Heart right ventricle (tissue), 16 donors: ENCODE measurements at regions not wholly inside any gene's neighbourhood (a gene's known extent, or its start where the extent isn't known, plus 50 kb on each side); places are given as distances from the start of the nearest gene placed in this dataset.

Experiments
- ATAC-seq, 8 donors: fragments of 200-7000 bp; cut with Tn5 transposase; one replicate each; pipeline ENCODE4 v1.9.1; 2020; ENCODE audit warnings: mild to moderate bottlenecking in 8 of 8, moderate library complexity in 8 of 8, moderate number of reproducible peaks in 1 of 8
- DNase-seq, 2 donors: peaks; one replicate each; pipeline ENCODE4 v3.0.0-alpha.2; 2020
- H3K27ac ChIP-seq, 10 donors: fragments of 200-600 bp; sonication (generic) in 2 of 10; one replicate each; pipeline versions ENCODE4 v1.5.0 to v1.8.0; 2020 to 2022; ENCODE audit warnings: mild to moderate bottlenecking in 3 of 10
- H3K27me3 ChIP-seq, 7 donors: fragments of 200-600 bp; one replicate each; pipeline ENCODE4 v1.8.0; 2021 to 2022; ENCODE audit warnings: mild to moderate bottlenecking in 2 of 7
- H3K36me3 ChIP-seq, 9 donors: fragments of 200-600 bp; sonication (generic) in 1 of 9; one replicate each; pipeline versions ENCODE4 v1.5.0 to v1.8.0; 2020 to 2022; ENCODE audit warnings: mild to moderate bottlenecking in 2 of 9
- H3K4me1 ChIP-seq, 9 donors: fragments of 200-600 bp; sonication (generic) in 1 of 9; one replicate each; pipeline versions ENCODE4 v1.5.0 to v1.8.0; 2020 to 2022; ENCODE audit warnings: mild to moderate bottlenecking in 4 of 9
- H3K4me3 ChIP-seq, 10 donors: fragments of 200-600 bp; sonication (generic) in 2 of 10; one replicate each; pipeline versions ENCODE4 v1.5.0 to v1.8.0; 2020 to 2022; ENCODE audit warnings: mild to moderate bottlenecking in 7 of 10, moderate library complexity in 2 of 10
- H3K9me3 ChIP-seq, 11 donors: fragments of 200-600 bp in 10 of 11; sonication (generic) in 2 of 11; one replicate each; pipeline versions ENCODE4 v1.5.0 to v1.8.0; 2013 to 2022; ENCODE audit warnings: mild to moderate bottlenecking in 2 of 11, control low read depth in 1 of 11, moderate library complexity in 1 of 11
- CTCF ChIP-seq, 9 donors: fragments of 200-600 bp; sonication (generic) in 2 of 9; IDR thresholded peaks; one replicate each; pipeline versions ENCODE4 v1.5.0 to v1.8.0; 2021 to 2022; ENCODE audit warnings: antibody characterized with exemption in 9 of 9, mild to moderate bottlenecking in 5 of 9, moderate library complexity in 1 of 9
- WGBS, 2 donors: extraction: QIAGEN DNeasy Blood & Tissue Kit; methylation state at CpG; one replicate each; pipeline ENCODE4 v1.1.7; 2013; ENCODE audit warnings: inconsistent platforms in 1 of 2; 5-methylcytosine and 5-hydroxymethylcytosine counted together
- intact Hi-C, 10 donors: fragments of 100-400 bp; cut with DNase I; formaldehyde crosslinking; loops; one replicate each; pipeline versions ENCODE4 v1.11.1 to v1.14.2; 2022
- donor health status: Arrhythmogenic right ventricular cardiomyopathy.
- donor health status: ischemic (EF 13 %, LVEDD 7.1; RV severe dilation, severe dysfunction).
- donor health status: healthy with polysubstance abuse.
- donor health status: DM: no; HTN: yes; CAD: no.
- donor health status: DM: no; HTN: no; CAD: no.
- donor health status: ischemic (EF 25% LVEDD 6.9; RV normal size, moderate dysfunction).
- donor health status: ischemic (EF 25% LVEDD 5.7; RV mildly dilated, moderate dysfunction).
- donor health status: healthy.
- donor health status: DM: yes; HTN: yes; CAD: no.
- donor health status: Ischemic cardiomyopathy.
- donor health status: ischemic (EF 35%, LVEDD 5.7; RV mildly dilated, moderate dysfunction).
- donor health status: nonischemic (EF 11% LVEDD 7.7; RV severe dilation, severe dysfunction).
- donor health status: DM: yes; HTN: yes; CAD: no.
- donor health status: PGD.
- donor health status: ischemic (EF 29% LVEDD 5.4; RV normal size, mild dysfunction).
- donor health status: nonischemic (EF 23%, LVEDD 6.1; RV moderate dilation, normal function).

DNA sequence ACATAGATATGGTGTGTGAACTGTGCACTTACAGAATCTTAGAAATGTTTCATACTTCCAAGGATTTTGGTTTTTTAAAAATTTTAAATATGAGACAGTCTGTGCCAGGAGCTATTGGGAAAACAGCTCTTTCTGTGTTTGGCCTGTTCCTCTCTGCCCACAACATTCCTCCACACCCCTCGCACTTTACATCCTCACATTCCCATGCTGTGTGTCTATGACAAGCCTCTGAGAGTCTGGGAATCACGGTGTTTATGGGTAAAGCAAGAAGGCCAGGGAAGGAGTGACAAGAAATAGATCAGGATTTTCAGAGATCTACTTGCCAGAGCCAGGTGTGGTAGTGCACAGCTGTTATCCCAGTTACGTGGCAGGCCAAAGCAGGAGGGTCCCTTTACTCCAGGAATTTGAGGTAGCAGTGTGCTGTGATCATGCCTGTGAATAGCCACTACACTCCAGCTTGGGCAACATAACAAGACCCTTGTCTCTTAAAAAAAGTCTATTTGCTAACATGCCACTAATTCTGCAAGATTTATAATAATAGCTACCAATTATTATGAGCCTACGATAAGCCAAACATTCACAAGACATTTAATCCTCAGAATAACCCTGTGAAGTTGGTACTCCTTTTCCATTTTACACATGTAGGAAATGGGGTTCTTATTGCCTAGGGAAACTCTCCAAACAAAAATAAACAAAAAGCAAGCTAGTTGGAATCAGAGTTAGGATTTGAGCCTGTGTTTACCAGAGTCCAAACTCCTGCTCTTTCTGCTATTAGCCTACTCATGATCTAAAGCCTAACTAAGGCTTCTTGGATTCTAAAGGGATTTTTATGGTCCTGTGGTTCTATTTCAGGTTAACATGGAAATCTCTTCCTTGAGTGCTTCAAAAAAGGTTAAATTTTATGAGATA is 168.3 kb upstream of the SP8 start:
- TF ChIP-seq CTCF (IDR thresholded peaks at IDR 0.05), result no peak
- Histone ChIP-seq H3K27me3 (no peaks in the 10 kb centered on the region), H3K4me1 (no peaks in the 10 kb centered on the region), H3K36me3 (no peaks in the 10 kb centered on the region), H3K9me3 (peaks cover 0 to under 1% (median 0%) of the 10 kb centered on the region in 11 donors), H3K27ac (no peak overlapping the region), H3K4me3 (no peak overlapping the region)
- no peak for DNase-seq
- no peak for ATAC-seq
- intact Hi-C loops, result no loop called here
- WGBS, 2 donors, result 58 to 62% methylated on average over 4 of the region's 4 CpGs

GRCh38 chr7:20958572-20958971 is 171.9 kb upstream of the SP8 start:
- no peak for TF ChIP-seq CTCF (IDR thresholded peaks at IDR 0.05)
- H3K4me3 ChIP-seq, result no peak overlapping the region
- no peak for ATAC-seq

DNA sequence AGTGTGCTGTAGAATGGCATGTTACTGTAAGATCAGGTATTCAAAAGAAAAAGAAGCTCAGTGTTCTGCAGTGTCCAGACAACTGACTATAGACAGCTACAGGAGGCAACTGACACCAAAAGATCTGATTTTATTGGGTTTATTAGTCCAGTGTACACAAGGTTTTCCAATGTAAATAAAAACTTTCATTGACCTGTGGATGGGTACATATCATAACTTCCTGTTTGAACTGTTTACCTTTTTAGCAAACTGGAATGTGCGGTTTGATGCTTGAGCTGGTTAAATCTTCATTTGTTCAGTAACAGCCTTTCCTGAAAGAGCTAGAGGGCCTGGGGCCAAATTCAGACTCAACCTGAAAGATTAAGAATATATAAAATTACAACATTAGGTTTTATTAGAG is 172.6 kb upstream of the SP8 start:
- H3K27me3 ChIP-seq, result no peaks in the 10 kb centered on the region
- H3K9me3 ChIP-seq, result no peaks in the 10 kb centered on the region
- no peak overlapping the region for H3K27ac ChIP-seq
- no peaks in the 10 kb centered on the region for H3K36me3 ChIP-seq
- WGBS, 2 donors, result 84 to 89% methylated on average over 1 of the region's 1 CpG
- ATAC-seq, result no peak
- no peaks in the 10 kb centered on the region for H3K4me1 ChIP-seq
- intact Hi-C loops, result no loop called here
- no peak for TF ChIP-seq CTCF (IDR thresholded peaks at IDR 0.05)
- no peak overlapping the region for H3K4me3 ChIP-seq
- no peak for DNase-seq

More at GRCh38 chr7:20958572-20958971, 171.9 kb upstream of the SP8 start:
- Histone ChIP-seq H3K4me1 (no peaks in the 10 kb centered on the region), H3K27me3 (no peaks in the 10 kb centered on the region), H3K27ac (no peak overlapping the region), H3K9me3 (no peaks in the 10 kb centered on the region), H3K36me3 (no peaks in the 10 kb centered on the region)
- 67 to 76% methylated on average over 3 of the region's 3 CpGs for WGBS, 2 donors
- DNase-seq, result no peak
- intact Hi-C loops, result no loop called here

GRCh38 chr7:20963556-20964280 is 177.0 kb upstream of the SP8 start:
- Histone ChIP-seq H3K9me3 (no peaks in the 10 kb centered on the region), H3K4me3 (no peak overlapping the region), H3K27ac (no peak overlapping the region), H3K36me3 (no peaks in the 10 kb centered on the region), H3K27me3 (no peaks in the 10 kb centered on the region), H3K4me1 (no peaks in the 10 kb centered on the region)
- WGBS, 2 donors, result 82% methylated on average over 3 of the region's 3 CpGs
- no peak for ATAC-seq
- intact Hi-C loops, result no loop called here
- TF ChIP-seq CTCF (IDR thresholded peaks at IDR 0.05), result no peak
- no peak for DNase-seq
